ENCODE measurements at regions not wholly inside any gene's neighbourhood (a gene's known extent, or its start where the extent isn't known, plus 50 kb on each side); places are given as distances from the start of the nearest gene placed in this dataset.

DNA sequence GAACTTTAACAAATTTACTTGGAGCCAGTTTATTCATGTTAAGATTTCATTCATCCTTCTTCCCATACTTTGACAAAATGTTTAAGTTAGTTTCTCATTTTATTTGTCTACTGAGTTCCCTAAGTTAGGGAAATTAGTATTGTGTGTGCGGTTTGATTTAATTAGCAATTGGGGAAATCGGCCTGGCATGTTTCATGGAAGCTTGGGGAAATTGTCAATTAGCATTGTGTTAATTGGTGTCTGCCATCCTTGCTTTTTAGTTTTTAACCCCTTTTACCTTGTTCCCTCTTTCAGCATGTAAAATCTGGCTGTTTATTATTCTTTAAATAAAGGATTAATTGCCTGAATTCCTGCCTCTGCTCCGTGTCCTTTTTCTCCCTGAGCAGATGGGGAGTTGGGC lies 279.6 kb downstream of the BCL11A start:
- ATAC-seq = no peak
- TF ChIP-seq PPARA (CRISPR knock-in tag; IDR thresholded peaks at IDR 0.05; ENCODE audit: borderline replicate concordance) (no peak), TCF4 (CRISPR knock-in tag; IDR thresholded peaks at IDR 0.05; ENCODE audit: borderline replicate concordance) (no peak), TOX (CRISPR knock-in tag; IDR thresholded peaks at IDR 0.05; ENCODE audit: borderline replicate concordance) (no peak), BACH2 (CRISPR knock-in tag; IDR thresholded peaks at IDR 0.05; ENCODE audit: borderline replicate concordance) (no peak), SNAI2 (CRISPR knock-in tag; IDR thresholded peaks at IDR 0.05) (no peak), ARNTL (CRISPR knock-in tag; IDR thresholded peaks at IDR 0.05; ENCODE audit: borderline replicate concordance, low read depth) (no peak), GLIS3 (CRISPR knock-in tag; IDR thresholded peaks at IDR 0.05) (no peak), ZNF565 (CRISPR knock-in tag; conservative IDR thresholded peaks at IDR 0.05; ENCODE audit: low read depth) (no peak), ZC3H10 (CRISPR knock-in tag; IDR thresholded peaks at IDR 0.05) (no peak), ZNF8 (CRISPR knock-in tag; IDR thresholded peaks at IDR 0.05) (no peak), RARB (CRISPR knock-in tag; IDR thresholded peaks at IDR 0.05) (no peak), OSR1 (CRISPR knock-in tag; IDR thresholded peaks at IDR 0.05) (no peak), CSDC2 (CRISPR knock-in tag; IDR thresholded peaks at IDR 0.05) (no peak), ZNF70 (CRISPR knock-in tag; IDR thresholded peaks at IDR 0.05) (no peak), ISL1 (CRISPR knock-in tag; IDR thresholded peaks at IDR 0.05) (no peak)
- TF ChIP-seq, protein P1, sequence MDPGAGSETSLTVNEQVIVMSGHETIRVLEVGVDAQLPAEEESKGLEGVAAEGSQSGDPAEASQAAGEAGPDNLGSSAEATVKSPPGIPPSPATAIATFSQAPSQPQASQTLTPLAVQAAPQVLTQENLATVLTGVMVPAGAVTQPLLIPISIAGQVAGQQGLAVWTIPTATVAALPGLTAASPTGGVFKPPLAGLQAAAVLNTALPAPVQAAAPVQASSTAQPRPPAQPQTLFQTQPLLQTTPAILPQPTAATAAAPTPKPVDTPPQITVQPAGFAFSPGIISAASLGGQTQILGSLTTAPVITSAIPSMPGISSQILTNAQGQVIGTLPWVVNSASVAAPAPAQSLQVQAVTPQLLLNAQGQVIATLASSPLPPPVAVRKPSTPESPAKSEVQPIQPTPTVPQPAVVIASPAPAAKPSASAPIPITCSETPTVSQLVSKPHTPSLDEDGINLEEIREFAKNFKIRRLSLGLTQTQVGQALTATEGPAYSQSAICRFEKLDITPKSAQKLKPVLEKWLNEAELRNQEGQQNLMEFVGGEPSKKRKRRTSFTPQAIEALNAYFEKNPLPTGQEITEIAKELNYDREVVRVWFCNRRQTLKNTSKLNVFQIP (CRISPR knock-in tag; IDR thresholded peaks at IDR 0.05; ENCODE audit: borderline replicate concordance, low read depth) = no peak
- TF ChIP-seq, protein P2, sequence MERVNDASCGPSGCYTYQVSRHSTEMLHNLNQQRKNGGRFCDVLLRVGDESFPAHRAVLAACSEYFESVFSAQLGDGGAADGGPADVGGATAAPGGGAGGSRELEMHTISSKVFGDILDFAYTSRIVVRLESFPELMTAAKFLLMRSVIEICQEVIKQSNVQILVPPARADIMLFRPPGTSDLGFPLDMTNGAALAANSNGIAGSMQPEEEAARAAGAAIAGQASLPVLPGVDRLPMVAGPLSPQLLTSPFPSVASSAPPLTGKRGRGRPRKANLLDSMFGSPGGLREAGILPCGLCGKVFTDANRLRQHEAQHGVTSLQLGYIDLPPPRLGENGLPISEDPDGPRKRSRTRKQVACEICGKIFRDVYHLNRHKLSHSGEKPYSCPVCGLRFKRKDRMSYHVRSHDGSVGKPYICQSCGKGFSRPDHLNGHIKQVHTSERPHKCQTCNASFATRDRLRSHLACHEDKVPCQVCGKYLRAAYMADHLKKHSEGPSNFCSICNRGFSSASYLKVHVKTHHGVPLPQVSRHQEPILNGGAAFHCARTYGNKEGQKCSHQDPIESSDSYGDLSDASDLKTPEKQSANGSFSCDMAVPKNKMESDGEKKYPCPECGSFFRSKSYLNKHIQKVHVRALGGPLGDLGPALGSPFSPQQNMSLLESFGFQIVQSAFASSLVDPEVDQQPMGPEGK (CRISPR knock-in tag; IDR thresholded peaks at IDR 0.05; ENCODE audit: borderline replicate concordance) = no peak
- TF ChIP-seq, protein P3, sequence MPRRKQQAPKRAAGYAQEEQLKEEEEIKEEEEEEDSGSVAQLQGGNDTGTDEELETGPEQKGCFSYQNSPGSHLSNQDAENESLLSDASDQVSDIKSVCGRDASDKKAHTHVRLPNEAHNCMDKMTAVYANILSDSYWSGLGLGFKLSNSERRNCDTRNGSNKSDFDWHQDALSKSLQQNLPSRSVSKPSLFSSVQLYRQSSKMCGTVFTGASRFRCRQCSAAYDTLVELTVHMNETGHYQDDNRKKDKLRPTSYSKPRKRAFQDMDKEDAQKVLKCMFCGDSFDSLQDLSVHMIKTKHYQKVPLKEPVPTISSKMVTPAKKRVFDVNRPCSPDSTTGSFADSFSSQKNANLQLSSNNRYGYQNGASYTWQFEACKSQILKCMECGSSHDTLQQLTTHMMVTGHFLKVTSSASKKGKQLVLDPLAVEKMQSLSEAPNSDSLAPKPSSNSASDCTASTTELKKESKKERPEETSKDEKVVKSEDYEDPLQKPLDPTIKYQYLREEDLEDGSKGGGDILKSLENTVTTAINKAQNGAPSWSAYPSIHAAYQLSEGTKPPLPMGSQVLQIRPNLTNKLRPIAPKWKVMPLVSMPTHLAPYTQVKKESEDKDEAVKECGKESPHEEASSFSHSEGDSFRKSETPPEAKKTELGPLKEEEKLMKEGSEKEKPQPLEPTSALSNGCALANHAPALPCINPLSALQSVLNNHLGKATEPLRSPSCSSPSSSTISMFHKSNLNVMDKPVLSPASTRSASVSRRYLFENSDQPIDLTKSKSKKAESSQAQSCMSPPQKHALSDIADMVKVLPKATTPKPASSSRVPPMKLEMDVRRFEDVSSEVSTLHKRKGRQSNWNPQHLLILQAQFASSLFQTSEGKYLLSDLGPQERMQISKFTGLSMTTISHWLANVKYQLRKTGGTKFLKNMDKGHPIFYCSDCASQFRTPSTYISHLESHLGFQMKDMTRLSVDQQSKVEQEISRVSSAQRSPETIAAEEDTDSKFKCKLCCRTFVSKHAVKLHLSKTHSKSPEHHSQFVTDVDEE (CRISPR knock-in tag; IDR thresholded peaks at IDR 0.05) = no peak
- TF ChIP-seq, protein P4, sequence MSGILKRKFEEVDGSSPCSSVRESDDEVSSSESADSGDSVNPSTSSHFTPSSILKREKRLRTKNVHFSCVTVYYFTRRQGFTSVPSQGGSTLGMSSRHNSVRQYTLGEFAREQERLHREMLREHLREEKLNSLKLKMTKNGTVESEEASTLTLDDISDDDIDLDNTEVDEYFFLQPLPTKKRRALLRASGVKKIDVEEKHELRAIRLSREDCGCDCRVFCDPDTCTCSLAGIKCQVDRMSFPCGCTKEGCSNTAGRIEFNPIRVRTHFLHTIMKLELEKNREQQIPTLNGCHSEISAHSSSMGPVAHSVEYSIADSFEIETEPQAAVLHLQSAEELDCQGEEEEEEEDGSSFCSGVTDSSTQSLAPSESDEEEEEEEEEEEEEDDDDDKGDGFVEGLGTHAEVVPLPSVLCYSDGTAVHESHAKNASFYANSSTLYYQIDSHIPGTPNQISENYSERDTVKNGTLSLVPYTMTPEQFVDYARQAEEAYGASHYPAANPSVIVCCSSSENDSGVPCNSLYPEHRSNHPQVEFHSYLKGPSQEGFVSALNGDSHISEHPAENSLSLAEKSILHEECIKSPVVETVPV (CRISPR knock-in tag; IDR thresholded peaks at IDR 0.05) = no peak

DNA sequence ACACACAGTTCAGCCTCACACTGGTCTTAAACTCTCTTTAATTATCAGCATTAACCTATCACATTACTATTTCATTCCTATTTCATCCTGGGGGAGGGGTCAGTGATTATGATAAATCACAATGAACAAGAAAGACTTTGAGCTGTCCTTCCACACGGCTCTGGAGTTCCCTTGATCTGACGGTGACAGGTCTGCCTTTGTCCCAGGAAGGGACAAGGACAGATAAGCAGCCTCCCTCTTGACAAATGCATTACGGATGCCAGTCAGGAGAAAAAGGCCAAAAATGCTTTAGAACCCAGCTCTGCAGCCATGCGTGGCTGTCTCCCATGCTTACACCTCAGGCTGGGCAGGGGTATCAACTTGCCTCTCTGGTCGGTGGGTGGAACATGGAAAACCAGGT lies 281.7 kb downstream of the BCL11A start:
- TF ChIP-seq ZFP30 (CRISPR knock-in tag; IDR thresholded peaks at IDR 0.05) (no peak), TCF4 (CRISPR knock-in tag; IDR thresholded peaks at IDR 0.05; ENCODE audit: borderline replicate concordance) (no peak), ZC3H10 (CRISPR knock-in tag; IDR thresholded peaks at IDR 0.05) (no peak), CSDC2 (CRISPR knock-in tag; IDR thresholded peaks at IDR 0.05) (no peak), TOX (CRISPR knock-in tag; IDR thresholded peaks at IDR 0.05; ENCODE audit: borderline replicate concordance) (no peak), ZNF565 (CRISPR knock-in tag; conservative IDR thresholded peaks at IDR 0.05; ENCODE audit: low read depth) (no peak)
- TF ChIP-seq, protein P4 (CRISPR knock-in tag; IDR thresholded peaks at IDR 0.05) = no peak
- TF ChIP-seq, protein P5, sequence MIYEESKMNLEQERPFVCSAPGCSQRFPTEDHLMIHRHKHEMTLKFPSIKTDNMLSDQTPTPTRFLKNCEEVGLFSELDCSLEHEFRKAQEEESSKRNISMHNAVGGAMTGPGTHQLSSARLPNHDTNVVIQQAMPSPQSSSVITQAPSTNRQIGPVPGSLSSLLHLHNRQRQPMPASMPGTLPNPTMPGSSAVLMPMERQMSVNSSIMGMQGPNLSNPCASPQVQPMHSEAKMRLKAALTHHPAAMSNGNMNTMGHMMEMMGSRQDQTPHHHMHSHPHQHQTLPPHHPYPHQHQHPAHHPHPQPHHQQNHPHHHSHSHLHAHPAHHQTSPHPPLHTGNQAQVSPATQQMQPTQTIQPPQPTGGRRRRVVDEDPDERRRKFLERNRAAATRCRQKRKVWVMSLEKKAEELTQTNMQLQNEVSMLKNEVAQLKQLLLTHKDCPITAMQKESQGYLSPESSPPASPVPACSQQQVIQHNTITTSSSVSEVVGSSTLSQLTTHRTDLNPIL (CRISPR knock-in tag; IDR thresholded peaks at IDR 0.05; ENCODE audit: low read depth) = no peak
- no peak for ATAC-seq
